GM21723 (cell line): ENCODE measurements at regions not wholly inside any gene's neighbourhood (a gene's known extent, or its start where the extent isn't known, plus 50 kb on each side); places are given as distances from the start of the nearest gene placed in this dataset.
"Not testable (repeated sequence)": the region's sequence is repeated elsewhere in the genome, so short reads cannot be mapped to it uniquely, and the experiment has no call there.

ENCODE experiments used
- ATAC-seq: cut with Tn5 transposase; IDR thresholded peaks from one replicate; pipeline ENCODE4 v1.9.1; 2021; ENCODE audit warnings: mild to moderate bottlenecking, moderate library complexity; ENCODE audit not compliant: unreplicated experiment

DNA sequence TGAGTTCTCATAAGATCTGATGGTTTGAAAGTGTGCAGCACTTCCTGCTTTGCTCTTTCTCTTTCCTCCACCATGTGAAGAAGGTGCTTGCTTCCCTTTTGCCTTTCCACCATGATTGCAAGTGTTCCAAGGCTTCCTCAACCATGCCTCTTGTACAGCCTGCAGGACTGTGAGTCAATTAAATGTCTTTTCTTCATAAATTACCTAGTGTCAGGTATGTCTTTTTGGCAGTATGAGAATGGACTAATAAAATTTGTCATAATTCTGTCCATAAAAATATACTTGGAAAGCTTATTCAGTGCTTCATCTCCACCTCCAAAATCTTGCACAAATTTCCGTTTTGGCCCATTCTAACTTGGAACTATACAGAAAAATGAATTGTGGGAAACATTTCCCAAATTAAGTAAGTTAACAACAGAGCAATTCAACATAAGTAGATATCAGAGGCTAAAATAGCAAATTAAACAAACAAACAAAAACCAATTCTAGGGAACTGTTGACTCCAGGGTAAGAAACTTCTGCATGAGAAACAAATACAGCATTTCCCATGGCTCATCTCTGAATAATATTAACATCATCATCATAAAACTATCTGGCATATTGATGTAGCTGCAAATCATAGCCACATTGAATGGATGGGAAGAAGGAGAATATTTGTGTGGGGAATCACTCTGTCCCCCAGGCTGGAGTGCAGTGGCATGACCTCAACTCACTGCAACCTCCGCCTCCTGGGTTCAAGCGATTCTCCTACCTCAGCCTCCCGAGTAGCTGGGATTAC is 459.5 kb upstream of the FAR2 start:
- ATAC-seq: no peak

DNA sequence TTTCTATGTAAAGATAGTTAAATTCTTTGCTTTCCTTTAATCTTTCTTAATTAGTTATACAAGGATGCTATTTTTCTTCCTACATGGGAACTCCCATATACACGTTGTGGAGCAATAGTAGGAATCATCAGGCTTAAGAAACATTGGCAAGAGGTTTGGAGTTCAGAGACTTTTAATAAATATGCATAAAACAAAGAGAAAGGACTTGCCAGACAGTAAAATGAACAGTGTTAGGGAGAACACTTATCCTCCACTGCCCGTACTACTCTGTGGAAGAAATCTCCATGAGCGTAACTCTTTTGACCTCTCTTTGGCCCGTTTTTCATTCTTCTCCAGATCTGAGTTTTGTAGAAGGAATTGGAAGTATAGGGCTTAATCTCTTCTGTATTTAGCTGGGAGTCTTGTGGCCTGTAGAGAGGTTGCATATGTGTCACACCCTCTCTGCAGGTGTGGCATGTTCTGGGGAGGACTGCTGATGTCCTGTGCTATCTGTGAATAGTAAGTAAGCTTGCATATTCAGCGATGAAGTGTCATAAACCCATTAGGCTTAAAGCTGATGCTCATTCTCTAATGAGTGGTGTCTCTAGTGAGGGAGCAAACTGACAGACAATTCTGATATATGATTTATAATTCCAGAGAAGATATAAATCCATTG is 455.4 kb upstream of the FAR2 start:
- no peak for ATAC-seq

DNA sequence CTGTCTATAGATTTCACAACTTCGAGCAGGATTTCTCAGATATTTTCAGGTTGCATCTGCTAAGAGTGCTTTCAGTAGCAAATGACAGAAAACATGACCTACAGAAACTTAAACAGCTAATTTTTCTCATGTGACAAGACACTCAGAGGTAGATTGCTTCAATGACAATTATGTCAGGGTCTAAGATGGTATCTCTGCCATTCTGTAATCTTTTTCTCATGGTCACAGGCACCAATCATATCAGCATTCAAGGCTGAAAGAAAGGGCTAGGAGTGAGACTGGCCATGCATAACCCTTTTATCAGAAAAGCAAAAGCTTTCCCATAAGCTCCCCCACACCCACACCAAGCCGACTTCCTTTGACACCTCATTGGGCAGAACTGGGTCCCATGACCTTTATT is 450.5 kb upstream of the FAR2 start:
- no peak for ATAC-seq

GRCh38 chr12:28699029-28699428 is 450.0 kb upstream of the FAR2 start:
- ATAC-seq: no peak

DNA sequence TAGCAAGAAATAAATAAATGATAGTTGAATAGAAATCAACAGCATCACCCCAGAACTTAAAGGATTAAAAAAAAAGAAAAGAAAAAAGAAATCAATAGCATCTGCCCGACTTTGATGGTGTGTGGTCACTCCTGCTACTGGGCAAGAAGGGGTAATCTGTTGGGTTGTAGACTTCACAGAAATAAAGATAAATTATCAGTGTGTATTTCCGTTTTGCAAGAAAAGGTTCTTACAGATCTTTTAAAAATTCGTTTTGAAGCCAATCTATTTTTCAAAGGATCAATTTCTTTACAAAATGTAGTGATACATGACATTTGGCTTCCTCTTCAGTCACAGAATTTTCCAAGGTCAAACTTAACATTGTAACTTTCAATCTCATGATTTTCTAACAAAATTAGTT is 448.9 kb upstream of the FAR2 start:
- ATAC-seq: no peak

GRCh38 chr12:28704477-28705169 is 444.5 kb upstream of the FAR2 start:
- ATAC-seq: no peak

DNA sequence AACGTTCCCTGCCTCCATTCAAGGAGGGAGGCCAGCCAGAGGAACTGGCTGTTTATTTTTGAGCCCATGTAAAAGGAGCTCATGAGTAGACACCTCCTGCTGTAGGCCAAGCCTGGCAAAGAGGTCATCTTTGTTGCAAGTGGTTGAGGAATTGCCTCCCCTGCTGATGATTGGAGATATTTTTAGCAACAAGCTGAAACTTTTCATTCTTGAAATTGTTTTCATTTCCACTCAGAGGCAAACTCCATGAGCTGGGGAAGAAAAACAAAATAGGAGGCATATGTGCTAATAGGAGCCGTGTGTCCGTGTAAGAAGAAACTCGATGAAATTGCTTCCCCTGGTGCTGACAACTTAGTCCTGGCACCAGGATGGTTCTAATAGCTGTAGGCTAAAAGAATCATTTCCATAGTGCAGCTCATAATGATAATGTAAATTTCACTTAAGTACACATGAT is 440.1 kb upstream of the FAR2 start:
- no peak for ATAC-seq

GRCh38 chr12:28709986-28710685 is 438.9 kb upstream of the FAR2 start:
- ATAC-seq: no peak

DNA sequence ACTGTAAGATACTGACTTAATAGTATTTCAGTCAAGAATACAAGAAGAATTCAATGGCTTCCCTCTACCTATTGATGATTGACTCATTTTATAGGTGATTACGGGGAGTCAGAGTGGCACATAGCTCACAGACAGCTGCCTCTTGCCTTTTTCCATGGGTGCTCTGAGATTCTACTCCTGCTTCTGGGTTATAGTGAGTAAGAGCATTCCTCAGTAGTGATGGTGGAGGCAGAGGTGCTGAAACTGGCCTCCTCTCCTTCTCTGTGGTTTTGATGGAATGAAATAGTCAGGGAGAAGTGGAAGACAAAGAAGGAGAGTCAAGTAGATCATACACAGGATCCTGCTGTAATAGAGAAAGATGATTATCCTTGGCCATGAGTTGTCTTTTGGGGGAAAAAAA is 438.2 kb upstream of the FAR2 start:
- no peak for ATAC-seq

- ATAC-seq: no peak
These were observed 437.7 kb upstream of the FAR2 start for GRCh38 chr12:28711421-28711820.

- no peak for ATAC-seq
These were observed 406.3 kb upstream of the FAR2 start for GRCh38 chr12:28742791-28743190.

DNA sequence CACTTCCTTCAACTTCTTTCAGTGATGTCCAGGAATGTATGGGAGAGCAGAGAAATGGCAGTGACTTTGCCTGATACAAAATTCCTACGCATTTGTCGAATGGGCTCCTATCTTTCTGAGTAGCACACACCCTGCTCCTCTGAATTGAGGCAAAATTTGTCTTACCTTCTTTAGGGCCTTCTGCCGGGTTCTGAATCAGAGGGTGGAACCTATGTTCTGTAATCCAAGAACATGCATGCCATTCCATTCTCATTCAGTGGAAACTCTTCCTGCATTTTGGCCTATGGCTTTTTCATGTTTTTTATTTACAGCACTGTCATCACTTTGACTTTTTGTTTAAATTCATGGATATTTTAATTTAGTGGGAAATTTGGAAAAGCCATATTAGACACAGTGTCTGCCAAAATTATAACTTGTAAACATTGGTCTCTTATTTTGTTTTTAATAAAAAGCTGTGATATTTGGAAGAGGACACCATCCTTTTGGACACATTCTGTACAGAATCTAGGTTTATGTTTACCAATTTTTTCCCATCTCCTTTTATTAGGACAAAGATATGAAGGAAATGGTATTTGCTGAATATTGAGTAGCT is 402.2 kb upstream of the FAR2 start:
- ATAC-seq: no peak

DNA sequence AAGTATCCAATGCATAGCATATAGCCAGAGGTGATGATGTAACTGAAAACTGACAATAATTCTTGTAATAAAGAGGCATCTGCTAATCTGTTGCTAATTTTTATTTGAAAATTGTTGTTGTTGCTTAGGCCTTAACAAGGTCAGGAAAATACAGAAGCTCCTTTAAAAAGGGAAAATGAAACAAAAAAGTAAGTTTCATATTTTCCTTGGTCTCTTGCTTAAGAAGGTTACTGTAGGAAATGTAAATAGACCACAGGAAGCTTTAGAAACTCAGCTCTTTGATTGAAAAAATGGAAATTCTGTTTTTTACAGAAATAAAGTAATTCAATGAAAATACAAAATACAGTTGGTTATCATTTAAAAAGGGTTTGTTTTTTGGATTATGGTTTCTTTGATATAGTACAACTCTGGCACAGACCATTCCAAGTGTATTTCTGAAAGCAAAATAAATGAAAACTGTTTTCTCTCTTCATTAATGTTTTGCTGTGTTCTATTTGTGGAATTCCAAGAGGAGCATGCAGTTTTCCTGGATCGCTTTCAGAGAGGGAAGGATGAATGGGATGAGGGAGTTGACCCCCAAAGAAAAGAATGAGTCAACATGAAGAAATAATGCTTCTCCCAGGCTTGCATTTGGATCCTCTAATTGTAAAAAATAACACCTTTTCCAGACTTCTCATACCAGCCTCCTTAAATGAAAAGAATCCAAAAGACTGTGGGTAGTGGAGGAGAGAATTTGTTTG is 398.0 kb upstream of the FAR2 start:
- no peak for ATAC-seq

DNA sequence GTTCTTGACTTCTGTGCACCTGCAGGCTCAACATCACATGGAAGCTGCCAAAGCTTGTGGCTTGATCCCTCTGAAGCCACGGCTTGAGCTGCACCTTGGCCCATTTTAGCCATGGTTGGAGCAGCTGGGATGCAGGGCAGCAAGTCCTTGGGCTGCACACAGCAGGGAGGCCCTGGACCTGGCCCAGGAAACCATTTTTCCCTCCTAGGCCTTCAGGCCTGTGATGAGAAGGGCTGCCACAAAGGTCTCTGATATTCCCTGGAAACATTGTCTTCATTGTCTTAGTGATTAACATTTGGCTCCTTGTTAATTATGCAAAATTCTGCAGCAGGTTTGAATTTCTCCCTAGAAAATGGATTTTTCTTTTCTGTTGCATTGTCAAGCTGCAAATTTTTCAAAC is 394.1 kb upstream of the FAR2 start:
- ATAC-seq: no peak

GRCh38 chr12:28759333-28759732 is 389.7 kb upstream of the FAR2 start:
- ATAC-seq: no peak

DNA sequence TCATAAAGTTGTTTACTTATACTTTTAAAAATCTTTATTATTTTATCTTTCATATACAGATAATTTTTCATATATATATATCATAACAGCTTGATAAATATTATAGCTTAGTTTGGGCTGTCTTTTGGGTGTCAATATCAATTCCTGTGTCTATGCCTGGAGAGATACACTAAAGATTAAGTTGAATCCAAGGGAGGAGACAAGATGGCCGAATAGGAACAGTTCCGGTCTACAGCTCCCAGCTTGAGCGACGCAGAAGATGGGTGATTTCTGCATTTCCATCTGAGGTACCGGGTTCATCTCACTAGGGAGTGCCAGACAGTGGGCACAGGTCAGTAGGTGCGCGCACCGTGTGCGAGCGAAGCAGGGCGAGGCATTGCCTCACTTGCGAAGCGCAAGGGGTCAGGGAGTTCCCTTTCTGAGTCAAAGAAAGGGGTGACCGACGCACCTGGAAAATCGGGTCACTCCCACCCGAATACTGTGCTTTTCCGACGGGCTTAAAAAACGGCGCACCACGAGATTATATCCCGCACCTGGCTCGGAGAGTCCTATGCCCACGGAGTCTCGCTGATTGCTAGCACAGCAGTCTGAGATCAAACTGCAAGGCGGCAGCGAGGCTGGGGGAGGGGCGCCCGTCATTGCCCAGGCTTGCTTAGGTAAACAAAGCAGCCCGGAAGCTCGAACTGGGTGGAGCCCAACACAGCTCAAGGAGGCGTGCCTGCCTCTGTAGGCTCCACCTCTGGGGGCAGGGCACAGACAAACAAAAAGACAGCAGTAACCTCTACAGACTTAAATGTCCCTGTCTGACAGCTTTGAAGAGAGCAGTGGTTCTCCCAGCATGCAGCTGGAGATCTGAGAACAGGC is 388.8 kb upstream of the FAR2 start:
- not testable (repeated sequence) for ATAC-seq

- ATAC-seq: not testable (repeated sequence)
These were observed 387.2 kb upstream of the FAR2 start for GRCh38 chr12:28761897-28762296.

DNA sequence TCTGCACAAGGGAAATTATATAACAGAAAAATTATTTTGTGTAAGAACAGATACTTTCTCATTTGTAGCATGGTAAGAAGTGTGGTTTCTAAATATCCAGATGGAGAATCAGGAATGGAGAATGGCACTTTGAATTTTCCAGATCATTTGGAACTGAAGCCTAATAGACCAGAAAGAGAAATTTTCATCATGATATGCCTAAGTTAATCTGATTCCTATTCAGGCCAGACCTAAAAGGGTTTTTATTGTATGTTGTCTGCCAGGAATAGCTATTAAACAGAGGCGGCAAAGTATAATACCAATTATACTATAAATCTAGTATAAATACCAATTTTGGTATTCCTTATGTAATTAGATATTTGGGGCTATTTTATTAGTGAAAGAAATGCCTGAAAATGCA is 382.7 kb upstream of the FAR2 start:
- no peak for ATAC-seq

- no peak for ATAC-seq
These were observed 381.2 kb upstream of the FAR2 start for GRCh38 chr12:28767836-28768348.
